GM08714 (cell line): ENCODE measurements at regions not wholly inside any gene's neighbourhood (a gene's known extent, or its start where the extent isn't known, plus 50 kb on each side); places are given as distances from the start of the nearest gene placed in this dataset.
"Not testable (repeated sequence)": the region's sequence is repeated elsewhere in the genome, so short reads cannot be mapped to it uniquely, and the experiment has no call there.

ENCODE experiments used
- H3K4me3 ChIP-seq: fragments of 200-500 bp; sonication (Bioruptor generic); 2 replicates; pipeline ENCODE4 v1.5.1; 2014; ENCODE audit warnings: mild to moderate bottlenecking, low read length, inconsistent platforms
- ZNF274 ChIP-seq: IDR thresholded peaks from 2 replicates; pipeline ENCODE4 v1.6.1; 2012; ENCODE audit warnings: mild to moderate bottlenecking, low read depth, low read length

GRCh38 chr6:141990840-141991239, 141.9 kb upstream of the GJE1 start:
- TF ChIP-seq ZNF274 = no peak
- no peak overlapping the region for H3K4me3 ChIP-seq

- TF ChIP-seq ZNF274 = no peak
- no peak overlapping the region for H3K4me3 ChIP-seq
Observed at GRCh38 chr6:141989706-141989959, 143.1 kb upstream of the GJE1 start.

- TF ChIP-seq ZNF274 = no peak
- H3K4me3 ChIP-seq = no peak overlapping the region
Observed at GRCh38 chr6:141988954-141989705, 143.6 kb upstream of the GJE1 start.

- TF ChIP-seq ZNF274 = no peak
- no peak overlapping the region for H3K4me3 ChIP-seq
Observed at GRCh38 chr6:141988327-141988726, 144.4 kb upstream of the GJE1 start.

GRCh38 chr6:141986457-141986856, 146.3 kb upstream of the GJE1 start:
- H3K4me3 ChIP-seq = no peak overlapping the region
- TF ChIP-seq ZNF274 = no peak

GRCh38 chr6:141981190-141981589, 151.5 kb upstream of the GJE1 start:
- no peak for TF ChIP-seq ZNF274
- H3K4me3 ChIP-seq = no peak overlapping the region

- no peak for TF ChIP-seq ZNF274
Observed at GRCh38 chr6:141977782-141978181, 154.9 kb upstream of the GJE1 start.

GRCh38 chr6:141976994-141977393, 155.7 kb upstream of the GJE1 start:
- no peak overlapping the region for H3K4me3 ChIP-seq
- TF ChIP-seq ZNF274 = no peak

More at GRCh38 chr6:141977782-141978181, 154.9 kb upstream of the GJE1 start:
- H3K4me3 ChIP-seq = no peak overlapping the region

GRCh38 chr6:141969768-141970415, 162.8 kb upstream of the GJE1 start:
- not testable (repeated sequence) for H3K4me3 ChIP-seq

GRCh38 chr6:141969201-141969600, 163.5 kb upstream of the GJE1 start:
- TF ChIP-seq ZNF274 = no peak
- H3K4me3 ChIP-seq = no peak overlapping the region

GRCh38 chr6:141968632-141969031, 164.1 kb upstream of the GJE1 start:
- no peak for TF ChIP-seq ZNF274
- H3K4me3 ChIP-seq = no peak overlapping the region

GRCh38 chr6:141965016-141965545, 167.6 kb upstream of the GJE1 start:
- TF ChIP-seq ZNF274 = no peak
- no peak overlapping the region for H3K4me3 ChIP-seq

GRCh38 chr6:141963543-141964295, 169.0 kb upstream of the GJE1 start:
- no peak for TF ChIP-seq ZNF274
- no peak overlapping the region for H3K4me3 ChIP-seq

- H3K4me3 ChIP-seq = no peak overlapping the region
- TF ChIP-seq ZNF274 = no peak
Observed at GRCh38 chr6:141957271-141957670, 175.5 kb upstream of the GJE1 start.

- TF ChIP-seq ZNF274 = no peak
- no peak overlapping the region for H3K4me3 ChIP-seq
Observed at GRCh38 chr6:141956868-141957267, 175.9 kb upstream of the GJE1 start.
